PC-9 (cell line): ENCODE measurements at regions not wholly inside any gene's neighbourhood (a gene's known extent, or its start where the extent isn't known, plus 50 kb on each side); places are given as distances from the start of the nearest gene placed in this dataset.

Experiments
- BruUV-seq: library from RNA; stranded (reverse); fragments of 400-500 nt; replicated peaks from 2 replicates; lab custom pipeline; 2021; lab: Mats Ljungman, UMichigan
- CTCF ChIA-PET: fragments of 300-600 bp; sonication (Branson Sonifier 250); formaldehyde crosslinking; loops from one replicate; lab custom pipeline; 2022; ENCODE audit warnings: antibody characterized with exemption; lab: Charles Lee
- POLR2A ChIA-PET: fragments of 300-600 bp; sonication (Branson Sonifier 250); formaldehyde crosslinking; loops from one replicate; lab custom pipeline; 2022; ENCODE audit warnings: antibody characterized with exemption; ENCODE audit not compliant: unreplicated experiment; lab: Charles Lee
- DNase-seq, 2 experiments: peaks; one replicate each; pipeline versions ENCODE4 v3.0.0 to v3.0.0-alpha.2; 2015 to 2022; ENCODE audit warnings: mixed read lengths in 1 of 2
- H2AFZ ChIP-seq: fragments of 200-600 bp; sonication (generic); 2 replicates; pipeline ENCODE4 v1.8.1; 2017; ENCODE audit warnings: antibody characterized with exemption
- H3F3A ChIP-seq: fragments of 200-600 bp; sonication (generic); 2 replicates; pipeline ENCODE4 v1.8.1; 2017; ENCODE audit warnings: antibody characterized with exemption, mild to moderate bottlenecking, low read depth; ENCODE audit not compliant: insufficient read depth
- H3K27ac ChIP-seq: fragments of 200-600 bp; sonication (generic); 2 replicates; pipeline ENCODE4 v1.6.1; 2016; ENCODE audit warnings: mixed run types
- H3K27me3 ChIP-seq: fragments of 200-600 bp; sonication (generic); 2 replicates; pipeline ENCODE4 v1.6.1; 2016; ENCODE audit warnings: low read depth, mixed run types; ENCODE audit not compliant: insufficient read depth
- H3K36me3 ChIP-seq: fragments of 200-600 bp; sonication (generic); 2 replicates; pipeline ENCODE4 v1.6.1; 2016; ENCODE audit warnings: low read depth, mixed run types
- H3K4me1 ChIP-seq: fragments of 200-600 bp; sonication (generic); replicated peaks from 2 replicates; pipeline ENCODE4 v1.6.1; 2016; ENCODE audit warnings: mixed run types; ENCODE audit not compliant: insufficient read depth
- H3K4me2 ChIP-seq: fragments of 200-600 bp; sonication (generic); 2 replicates; pipeline ENCODE4 v1.6.1; 2017; ENCODE audit warnings: mixed run types
- H3K4me3 ChIP-seq: fragments of 200-600 bp; sonication (generic); 2 replicates; pipeline ENCODE4 v1.6.1; 2016; ENCODE audit warnings: mixed run types
- H3K79me2 ChIP-seq: fragments of 200-600 bp; sonication (generic); 2 replicates; pipeline ENCODE4 v1.6.1; 2017; ENCODE audit warnings: low read depth, mixed run types
- H3K9me2 ChIP-seq: fragments of 200-600 bp; sonication (generic); 2 replicates; pipeline ENCODE4 v1.8.1; 2017; ENCODE audit warnings: mild to moderate bottlenecking; ENCODE audit not compliant: insufficient read depth
- H3K9me3 ChIP-seq: fragments of 200-600 bp; sonication (generic); 2 replicates; pipeline ENCODE4 v1.8.1; 2016; ENCODE audit warnings: low read depth; ENCODE audit not compliant: insufficient read depth
- H4K20me1 ChIP-seq: fragments of 200-600 bp; sonication (generic); 2 replicates; pipeline ENCODE4 v1.8.1; 2017; ENCODE audit not compliant: insufficient read depth
- CTCF ChIP-seq: fragments of 200-600 bp; sonication (generic); conservative IDR thresholded peaks from 2 replicates; pipeline ENCODE4 v1.6.1; 2017; ENCODE audit warnings: mixed run types, antibody characterized with exemption, mild to moderate bottlenecking, moderate library complexity
- EZH2 ChIP-seq: fragments of 200-600 bp; sonication (generic); IDR thresholded peaks from 2 replicates; pipeline ENCODE4 v1.8.0; 2017; ENCODE audit warnings: antibody characterized with exemption, low read depth
- intact Hi-C: fragments of 100-400 bp; cut with micrococcal nuclease; formaldehyde crosslinking; loops from one replicate; pipeline ENCODE4 v1.10.0; 2022; ENCODE audit not compliant: unreplicated experiment

- ChIA-PET POLR2A (no interaction called here), CTCF (interaction anchor here (0.7 kb wide), 1 partner anchor 158 kb away, joined by 8 read pairs; no protein-coding TSS in a partner anchor)
- no peaks in the 10 kb centered on the region for H3F3A ChIP-seq
- H3K9me2 ChIP-seq = no peaks in the 10 kb centered on the region
- H3K36me3 ChIP-seq = no peaks in the 10 kb centered on the region
- TF ChIP-seq CTCF (no peak), EZH2 (no peak)
- no peaks in the 10 kb centered on the region for H3K27me3 ChIP-seq
- intact Hi-C loops = no loop called here
- H3K4me1 ChIP-seq = no peaks in the 10 kb centered on the region
- H3K4me3 ChIP-seq = no peak overlapping the region
- BruUV-seq = no TSS peak
- no peaks in the 10 kb centered on the region for H3K9me3 ChIP-seq
- no peak overlapping the region for H3K4me2 ChIP-seq
- H2AFZ ChIP-seq = no peak overlapping the region
- no peaks in the 10 kb centered on the region for H3K79me2 ChIP-seq
- no peak overlapping the region for H3K27ac ChIP-seq
- DNase-seq = no peak
- no peaks in the 10 kb centered on the region for H4K20me1 ChIP-seq
These were observed 882.4 kb downstream of the C4orf33 start for GRCh38 chr4:129978315-129978714.

GRCh38 chr4:129988957-129989356 is 893.0 kb downstream of the C4orf33 start:
- no peak for TF ChIP-seq EZH2
- no peak for TF ChIP-seq CTCF
- CTCF ChIA-PET = no interaction called here
- H3K27ac ChIP-seq = no peak overlapping the region
- no peaks in the 10 kb centered on the region for H3K9me3 ChIP-seq
- no peaks in the 10 kb centered on the region for H3K79me2 ChIP-seq
- H2AFZ ChIP-seq = no peak overlapping the region
- DNase-seq = no peak
- no peaks in the 10 kb centered on the region for H3F3A ChIP-seq
- no peaks in the 10 kb centered on the region for H3K4me1 ChIP-seq
- no TSS peak for BruUV-seq
- no peaks in the 10 kb centered on the region for H3K27me3 ChIP-seq
- POLR2A ChIA-PET = no interaction called here
- no peaks in the 10 kb centered on the region for H3K36me3 ChIP-seq
- H4K20me1 ChIP-seq = no peaks in the 10 kb centered on the region
- H3K9me2 ChIP-seq = no peaks in the 10 kb centered on the region
- H3K4me2 ChIP-seq = no peak overlapping the region
- H3K4me3 ChIP-seq = no peak overlapping the region
- intact Hi-C loops = no loop called here

- Histone ChIP-seq H3F3A (no peaks in the 10 kb centered on the region), H3K4me2 (no peak overlapping the region), H3K4me1 (no peaks in the 10 kb centered on the region), H4K20me1 (no peaks in the 10 kb centered on the region), H3K36me3 (no peaks in the 10 kb centered on the region), H3K9me3 (no peaks in the 10 kb centered on the region), H3K27ac (no peak overlapping the region), H3K27me3 (no peaks in the 10 kb centered on the region), H3K4me3 (no peak overlapping the region), H2AFZ (no peak overlapping the region), H3K9me2 (no peaks in the 10 kb centered on the region), H3K79me2 (no peaks in the 10 kb centered on the region)
- CTCF ChIA-PET = no interaction called here
- POLR2A ChIA-PET = no interaction called here
- intact Hi-C loops = no loop called here
- DNase-seq = no peak
- BruUV-seq = no TSS peak
- TF ChIP-seq CTCF (no peak), EZH2 (no peak)
These were observed 898.8 kb downstream of the C4orf33 start for GRCh38 chr4:129994715-129995114.
